Naive thymus-derived CD8-positive, alpha-beta T cell (primary cell): ENCODE measurements at regions not wholly inside any gene's neighbourhood (a gene's known extent, or its start where the extent isn't known, plus 50 kb on each side); places are given as distances from the start of the nearest gene placed in this dataset.

Experiments used
- ATAC-seq, 2 donors: fragments of 150-1000 bp; cut with Tn5 transposase in 1 of 2; sonication (Bioruptor Pico), chemical (Tn5 transposase) in 1 of 2; 1 replicate in 1 of 2; 2 replicates in 1 of 2; pipeline ENCODE4 v1.10.0; 2021; ENCODE audit warnings: mild to moderate bottlenecking in 2 of 2, moderate library complexity in 2 of 2
- POLR2A ChIA-PET: fragments of 350-600 bp; sonication (Branson Sonifier 250); formaldehyde crosslinking; loops from one replicate; lab custom pipeline; 2021; ENCODE audit warnings: antibody characterized with exemption; lab: Charles Lee
- DNase-seq, 10 donors: peaks; one replicate each; pipeline versions ENCODE4 v3.0.0 to v3.0.0-alpha.2; 2020 to 2022
- H3K27ac Mint-ChIP-seq, 10 donors: one replicate each; pipeline ENCODE4 v1.8.0; 2020 to 2022; ENCODE audit warnings: mild to moderate bottlenecking in 10 of 10, mixed read lengths in 10 of 10, moderate library complexity in 4 of 10, inconsistent platforms in 1 of 10
- H3K27me3 Mint-ChIP-seq, 5 donors: one replicate each; pipeline ENCODE4 v1.8.0; 2021 to 2022; ENCODE audit warnings: mixed read lengths in 5 of 5
- H3K36me3 Mint-ChIP-seq, 3 donors: one replicate each; pipeline ENCODE4 v1.8.0; 2020 to 2022; ENCODE audit warnings: mixed read lengths in 3 of 3, mild to moderate bottlenecking in 2 of 3, inconsistent platforms in 1 of 3
- H3K4me1 Mint-ChIP-seq, 4 donors: one replicate each; pipeline ENCODE4 v1.8.0; 2021 to 2022; ENCODE audit warnings: mixed read lengths in 4 of 4
- H3K4me3 Mint-ChIP-seq, 10 donors: one replicate each; pipeline ENCODE4 v1.8.0; 2020 to 2022; ENCODE audit warnings: mild to moderate bottlenecking in 10 of 10, mixed read lengths in 10 of 10, moderate library complexity in 6 of 10, inconsistent platforms in 1 of 10
- H3K9me3 Mint-ChIP-seq, 9 donors: one replicate each; pipeline ENCODE4 v1.8.0; 2020 to 2022; ENCODE audit warnings: mixed read lengths in 9 of 9, mild to moderate bottlenecking in 3 of 9, inconsistent platforms in 1 of 9, moderate library complexity in 1 of 9

DNA sequence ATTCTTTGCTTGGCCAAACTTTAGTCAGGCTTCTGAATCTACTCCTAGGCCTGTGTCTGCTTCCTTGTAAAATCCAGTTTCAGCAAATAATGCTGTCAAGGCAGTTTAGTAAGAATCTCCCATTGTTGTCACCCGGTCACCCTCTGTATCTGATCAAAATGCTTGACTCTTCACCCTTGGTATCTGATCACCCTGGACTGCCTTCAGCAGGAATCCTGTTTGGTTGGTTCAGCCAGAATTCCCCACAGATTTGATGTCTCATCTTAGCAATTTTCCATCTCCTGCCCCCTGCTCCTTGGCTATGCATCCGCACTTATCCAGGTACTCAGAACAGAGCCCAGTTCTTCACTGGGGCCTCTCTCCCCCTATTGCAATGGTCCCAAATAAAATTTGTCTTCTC lies 172.4 kb upstream of the UBL3 start:
- Mint-ChIP-seq H3K27ac (no peak overlapping the region), H3K4me3 (no peak overlapping the region)
- no peak for ATAC-seq

DNA sequence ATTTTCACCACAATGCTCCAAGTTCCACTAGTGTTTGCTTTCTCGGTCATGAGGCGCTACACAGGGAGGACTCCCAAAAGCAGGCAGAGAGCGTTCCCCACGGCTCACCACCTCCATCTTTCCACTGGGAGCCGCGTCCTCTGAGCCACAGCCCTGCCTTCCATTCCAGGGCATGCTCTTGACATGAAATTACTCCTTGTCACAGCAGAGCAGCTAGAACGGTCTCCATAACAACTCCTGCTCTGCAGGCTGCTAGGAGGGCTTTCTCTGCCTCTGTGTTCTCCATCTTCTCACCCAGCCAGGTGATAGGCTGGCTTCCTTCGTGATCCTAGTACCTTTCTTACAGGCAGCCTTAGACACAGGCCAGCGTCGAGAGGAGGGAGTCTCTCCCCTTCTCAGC lies 171.8 kb upstream of the UBL3 start:
- DNase-seq (no peak), ATAC-seq (no peak)
- H3K9me3 Mint-ChIP-seq = no peaks in the 10 kb centered on the region
- peaks cover 0 to 4% (median 0%) of the 10 kb centered on the region in 5 donors for H3K27me3 Mint-ChIP-seq
- no peak overlapping the region for H3K27ac Mint-ChIP-seq
- POLR2A ChIA-PET = no interaction called here
- peaks cover 0 to 5% (median 0%) of the 10 kb centered on the region in 4 donors for H3K4me1 Mint-ChIP-seq
- no peak overlapping the region for H3K4me3 Mint-ChIP-seq
- no peaks in the 10 kb centered on the region for H3K36me3 Mint-ChIP-seq

More for the DNA sequence above, 172.4 kb upstream of the UBL3 start:
- no peaks in the 10 kb centered on the region for H3K36me3 Mint-ChIP-seq
- H3K27me3 Mint-ChIP-seq = peaks cover 0 to 3% (median 0%) of the 10 kb centered on the region in 5 donors
- no peaks in the 10 kb centered on the region for H3K9me3 Mint-ChIP-seq
- POLR2A ChIA-PET = no interaction called here
- H3K4me1 Mint-ChIP-seq = peaks cover 0 to 5% (median 0%) of the 10 kb centered on the region in 4 donors
- no peak for DNase-seq

DNA sequence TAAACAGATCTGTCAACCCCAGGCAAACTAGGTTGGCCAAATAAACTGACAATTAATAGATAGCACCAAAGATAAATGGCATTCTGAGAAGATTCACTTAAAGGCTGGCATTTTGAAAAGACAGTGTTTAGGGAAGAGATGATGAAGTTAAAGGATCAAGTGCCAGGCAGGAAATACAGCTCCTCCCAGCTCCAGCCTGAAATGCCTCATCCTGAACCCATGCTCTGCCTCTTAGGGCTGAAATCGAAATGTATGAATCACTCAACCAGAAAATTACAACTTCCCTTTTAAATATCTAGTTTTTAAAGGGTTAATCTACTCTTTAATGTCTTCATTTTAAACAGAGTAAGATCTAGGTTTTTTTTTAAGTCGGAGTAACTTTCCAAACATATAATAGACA lies 171.2 kb upstream of the UBL3 start:
- POLR2A ChIA-PET = no interaction called here
- DNase-seq (no peak), ATAC-seq (no peak)
- H3K27ac Mint-ChIP-seq = no peak overlapping the region
- H3K36me3 Mint-ChIP-seq = no peaks in the 10 kb centered on the region
- peaks cover 0 to 5% (median 0%) of the 10 kb centered on the region in 5 donors for H3K27me3 Mint-ChIP-seq
- H3K4me1 Mint-ChIP-seq = peaks cover 0 to 5% (median 0%) of the 10 kb centered on the region in 4 donors
- H3K9me3 Mint-ChIP-seq = no peaks in the 10 kb centered on the region
- no peak overlapping the region for H3K4me3 Mint-ChIP-seq

DNA sequence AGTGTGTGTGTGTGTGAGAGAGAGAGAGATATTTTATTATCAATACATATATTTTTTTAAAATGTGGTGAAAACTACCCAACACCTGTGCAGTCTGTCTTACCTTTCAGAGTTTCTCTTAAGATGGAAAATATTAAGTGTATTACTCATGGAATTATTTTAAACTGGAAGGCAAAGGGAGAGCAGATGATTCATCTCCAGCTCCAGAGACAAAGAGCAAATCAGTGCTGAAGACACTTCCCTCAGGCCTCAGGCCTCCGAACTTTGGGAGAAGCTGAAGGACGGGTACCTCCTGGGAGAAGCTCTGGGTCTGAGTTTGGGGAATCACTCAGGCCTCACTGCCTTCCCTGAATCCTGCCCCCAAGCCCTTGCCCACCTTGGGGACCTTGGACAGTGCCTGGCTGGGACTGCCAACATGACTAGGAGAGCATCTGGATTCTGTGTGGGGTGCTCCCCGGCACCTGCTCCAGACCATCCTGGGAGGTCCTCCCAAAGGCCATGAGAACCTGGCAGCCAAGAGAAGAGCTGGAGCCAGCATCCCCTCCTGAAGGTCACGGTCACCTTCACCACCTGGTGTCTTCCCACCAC lies 170.4 kb upstream of the UBL3 start:
- DNase-seq (no peak), ATAC-seq (no peak)
- H3K4me1 Mint-ChIP-seq = peaks cover 0 to 5% (median 0%) of the 10 kb centered on the region in 4 donors
- no peak overlapping the region for H3K4me3 Mint-ChIP-seq
- no peaks in the 10 kb centered on the region for H3K36me3 Mint-ChIP-seq
- POLR2A ChIA-PET = no interaction called here
- no peaks in the 10 kb centered on the region for H3K9me3 Mint-ChIP-seq
- peaks cover 0 to 5% (median 0%) of the 10 kb centered on the region in 5 donors for H3K27me3 Mint-ChIP-seq
- peak overlapping the region in 1 of 10 donors; percentile 13 for H3K27ac Mint-ChIP-seq

DNA sequence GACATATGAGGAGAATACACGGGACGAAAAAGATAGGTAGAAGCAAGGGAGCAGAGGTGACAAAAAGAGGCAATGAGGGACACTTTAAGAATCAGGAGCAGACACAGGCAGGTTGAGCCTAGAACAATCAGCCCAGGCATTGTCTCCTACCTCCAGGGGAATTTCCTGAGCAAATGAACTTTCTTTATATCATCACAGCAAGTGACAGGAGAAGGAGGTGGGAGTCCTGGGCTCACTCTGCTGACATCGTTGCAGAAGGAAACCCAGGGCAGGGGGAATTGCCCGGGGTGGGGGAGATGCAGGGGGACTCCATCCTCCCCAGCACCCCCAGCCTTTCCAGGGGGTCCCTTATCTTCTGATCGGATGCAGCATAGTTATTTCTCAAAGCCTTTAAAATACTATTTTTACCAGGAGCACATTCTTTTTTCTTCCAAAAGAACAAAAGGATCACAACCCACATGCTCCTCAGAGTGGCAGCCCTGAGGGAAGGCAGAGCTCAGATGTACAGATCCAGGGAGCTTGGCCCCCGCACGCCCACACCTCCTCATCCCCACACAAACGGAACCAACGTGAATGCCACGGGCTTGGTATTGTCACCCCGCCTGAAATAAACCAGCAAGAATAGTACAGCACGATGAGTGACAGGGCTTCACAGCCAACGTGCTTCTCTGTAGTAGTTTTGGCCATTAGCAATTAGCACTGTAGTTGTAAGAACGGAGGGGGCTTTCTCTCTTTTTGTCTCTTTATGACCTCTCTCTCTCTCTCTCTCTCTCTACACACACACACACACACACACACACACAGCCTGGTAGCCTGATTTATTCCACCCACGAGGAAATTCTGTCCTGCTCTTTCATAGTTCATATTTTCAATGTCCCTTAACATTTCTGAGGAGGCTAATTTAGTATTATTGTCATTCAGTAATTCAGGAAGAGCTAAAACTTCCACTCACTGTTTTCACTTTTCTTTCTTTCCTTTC lies 169.5 kb upstream of the UBL3 start:
- Mint-ChIP-seq H3K36me3 (no peaks in the 10 kb centered on the region), H3K27ac (peak overlapping the region in 2 of 10 donors; percentile 4 to 13), H3K4me1 (peaks cover 0 to 5% (median 0%) of the 10 kb centered on the region in 4 donors), H3K27me3 (peaks cover 0 to 6% (median 0%) of the 10 kb centered on the region in 5 donors), H3K4me3 (no peak overlapping the region), H3K9me3 (no peaks in the 10 kb centered on the region)
- DNase-seq (no peak), ATAC-seq (no peak)
- POLR2A ChIA-PET = interaction anchor here (0.6 kb wide), 1 partner anchor 61 kb away, joined by 3 read pairs; no protein-coding TSS in a partner anchor

DNA sequence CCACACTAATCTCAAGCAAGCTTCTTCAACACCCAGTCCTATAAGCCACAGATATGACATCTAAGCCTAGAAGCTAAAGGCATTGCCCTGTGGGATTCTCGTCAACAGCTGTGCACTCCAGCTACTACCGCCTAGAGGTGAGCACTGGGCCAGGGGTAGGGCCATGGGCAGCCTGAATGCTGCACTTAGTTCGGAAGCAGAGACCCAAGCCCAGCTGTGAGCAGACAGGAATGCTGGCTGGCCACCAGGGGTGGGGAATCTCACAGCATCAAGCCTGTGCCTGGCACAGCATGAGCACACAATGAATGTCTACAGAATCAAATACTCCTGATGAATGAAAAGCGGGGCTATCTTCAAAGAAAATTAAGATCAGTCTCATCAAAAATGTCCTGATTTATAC lies 167.5 kb upstream of the UBL3 start:
- DNase-seq = no peak
- H3K4me3 Mint-ChIP-seq = no peak overlapping the region
- no peaks in the 10 kb centered on the region for H3K36me3 Mint-ChIP-seq
- peaks cover 0 to 7% (median 3%) of the 10 kb centered on the region in 4 donors for H3K4me1 Mint-ChIP-seq
- ATAC-seq = no peak
- POLR2A ChIA-PET = interaction anchor here (0.7 kb wide), 1 partner anchor 247 kb away, joined by 4 read pairs; no protein-coding TSS in a partner anchor
- no peaks in the 10 kb centered on the region for H3K9me3 Mint-ChIP-seq
- H3K27me3 Mint-ChIP-seq = peaks cover 0 to 8% (median 0%) of the 10 kb centered on the region in 5 donors
- peak overlapping the region in 1 of 10 donors; percentile 48 for H3K27ac Mint-ChIP-seq

DNA sequence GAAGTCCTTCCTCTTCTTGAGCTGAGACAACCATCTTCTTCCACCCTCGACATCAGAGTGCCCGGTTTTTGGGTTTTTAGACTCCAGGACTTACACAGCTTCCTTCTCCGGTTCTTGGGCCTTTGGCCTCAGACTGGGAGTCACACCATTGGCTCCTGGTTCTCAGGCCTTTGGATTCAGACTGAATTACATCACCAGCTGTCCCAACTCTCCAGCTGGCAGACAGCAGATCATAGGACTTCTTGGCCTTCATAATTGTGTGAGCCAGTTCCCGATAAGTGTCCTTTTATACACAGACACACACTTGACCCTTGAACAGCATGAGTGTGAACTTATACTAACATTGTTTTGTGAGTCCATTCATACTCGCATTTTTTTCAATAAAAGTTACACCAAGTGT lies 166.0 kb upstream of the UBL3 start:
- POLR2A ChIA-PET = no interaction called here
- Mint-ChIP-seq H3K4me3 (no peak overlapping the region), H3K36me3 (no peaks in the 10 kb centered on the region), H3K9me3 (no peaks in the 10 kb centered on the region), H3K27me3 (peaks cover 0 to 8% (median 0%) of the 10 kb centered on the region in 5 donors), H3K4me1 (peaks cover 0 to 7% (median 1%) of the 10 kb centered on the region in 4 donors), H3K27ac (peak overlapping the region in 2 of 10 donors; percentile 2 to 27)
- ATAC-seq (no peak), DNase-seq (no peak)

DNA sequence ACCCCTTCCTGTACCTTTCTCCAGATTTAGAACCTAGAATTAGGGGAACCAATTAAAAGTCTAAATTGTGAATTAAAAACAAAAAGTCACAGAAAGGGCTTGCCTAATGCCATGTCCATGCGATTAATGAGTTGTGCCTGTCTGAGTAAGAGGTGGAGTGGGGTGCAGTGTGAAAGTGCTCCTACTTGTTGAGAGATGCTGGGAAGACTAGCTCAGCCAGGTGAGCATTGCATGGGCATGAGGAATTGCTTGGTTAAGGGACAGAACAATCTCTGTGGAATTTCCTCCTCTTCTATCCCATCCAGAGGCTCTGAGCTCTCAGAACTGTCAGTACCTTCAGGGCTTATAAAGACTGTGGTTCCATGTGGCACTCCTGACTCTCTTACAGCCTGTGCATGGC lies 159.0 kb upstream of the UBL3 start:
- Mint-ChIP-seq H3K27ac (no peak overlapping the region), H3K27me3 (peaks cover 0 to 3% (median 0%) of the 10 kb centered on the region in 5 donors), H3K36me3 (no peaks in the 10 kb centered on the region), H3K4me3 (no peak overlapping the region), H3K9me3 (no peaks in the 10 kb centered on the region), H3K4me1 (peaks cover 9 to 21% (median 13%) of the 10 kb centered on the region in 4 donors)
- ATAC-seq (no peak), DNase-seq (no peak)
- POLR2A ChIA-PET = no interaction called here

DNA sequence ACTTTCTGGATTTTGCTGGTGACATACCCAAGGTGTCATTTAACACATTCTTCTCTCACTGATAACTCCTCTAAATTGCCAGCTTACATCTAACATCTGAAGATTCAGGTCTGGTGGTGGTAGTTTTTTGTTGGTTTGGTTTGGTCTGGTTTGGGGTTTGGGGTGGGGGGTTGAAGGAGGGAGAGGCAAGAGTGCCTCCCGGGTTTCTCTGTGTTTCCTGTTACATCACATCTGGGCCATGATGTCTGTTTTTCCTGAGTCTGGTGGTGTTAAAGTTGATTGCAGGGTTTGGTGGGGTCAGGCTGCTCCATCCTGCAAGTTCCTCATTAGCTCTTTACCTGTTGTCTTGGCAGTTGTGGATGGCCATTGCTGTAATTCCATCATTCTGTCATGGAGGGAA lies 155.8 kb upstream of the UBL3 start:
- DNase-seq (peak in 1 of 10 donors; percentile 19), ATAC-seq (peak in 1 of 2 donors; percentile 38)
- POLR2A ChIA-PET = interaction anchor here (1.2 kb wide), 1 partner anchor 52 kb away, joined by 3 read pairs; no protein-coding TSS in a partner anchor
- Mint-ChIP-seq H3K36me3 (no peaks in the 10 kb centered on the region), H3K4me3 (peak overlapping the region in 1 of 10 donors; percentile 9), H3K4me1 (peaks cover 9 to 18% (median 13%) of the 10 kb centered on the region in 4 donors), H3K9me3 (no peaks in the 10 kb centered on the region), H3K27ac (peak overlapping the region in 2 of 10 donors; percentile 42 to 66), H3K27me3 (peaks cover 0 to 2% (median 0%) of the 10 kb centered on the region in 5 donors)

DNA sequence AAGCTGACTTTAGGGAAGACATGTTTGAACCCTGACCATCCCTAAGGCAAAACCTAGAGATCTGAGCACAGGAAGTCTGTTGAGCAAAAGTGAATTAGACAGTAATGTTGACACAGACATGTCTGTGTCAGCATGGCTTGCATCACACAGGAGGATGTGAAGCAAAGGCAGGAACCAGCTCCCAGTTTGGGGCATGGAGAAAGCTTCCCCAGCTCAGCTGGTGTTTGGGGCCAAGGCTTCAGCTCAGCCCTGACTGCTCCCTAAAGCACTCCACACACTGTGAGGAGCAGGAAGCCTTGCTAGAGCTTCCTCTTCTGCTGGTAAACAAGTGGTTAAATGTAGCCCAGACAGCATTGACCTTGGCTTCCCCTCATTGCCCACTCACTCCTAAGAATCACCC lies 153.8 kb upstream of the UBL3 start:
- POLR2A ChIA-PET = no interaction called here
- H3K4me1 Mint-ChIP-seq = peaks cover 9 to 18% (median 13%) of the 10 kb centered on the region in 4 donors

DNA sequence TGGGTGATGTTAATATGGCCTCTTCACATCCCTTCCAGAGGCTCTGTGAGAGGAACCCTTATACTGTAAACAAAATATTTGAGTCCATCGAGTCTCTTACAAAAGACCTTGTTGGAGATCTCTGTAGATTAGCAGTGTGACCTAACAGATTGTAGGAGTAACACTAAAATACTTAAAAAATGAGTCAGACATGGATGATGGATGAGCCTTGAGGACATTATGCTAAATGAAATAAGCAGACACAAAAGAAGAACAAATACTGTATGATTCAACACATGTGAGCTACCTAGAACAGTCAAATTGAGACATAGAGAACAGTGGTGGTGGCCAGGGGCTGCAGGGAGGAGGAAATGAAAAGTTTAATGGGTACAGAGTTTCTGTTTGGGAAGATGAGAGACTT lies 152.2 kb upstream of the UBL3 start:
- no peak overlapping the region for H3K4me3 Mint-ChIP-seq
- peaks cover 9 to 18% (median 13%) of the 10 kb centered on the region in 4 donors for H3K4me1 Mint-ChIP-seq
- DNase-seq = no peak
- H3K9me3 Mint-ChIP-seq = no peaks in the 10 kb centered on the region
- ATAC-seq = no peak
- H3K27me3 Mint-ChIP-seq = peaks cover 0 to 2% (median 0%) of the 10 kb centered on the region in 5 donors
- POLR2A ChIA-PET = interaction anchor here (1.0 kb wide), 1 partner anchor 66 kb away, joined by 3 read pairs; no protein-coding TSS in a partner anchor
- H3K27ac Mint-ChIP-seq = peak overlapping the region in 1 of 10 donors; percentile 9
- no peaks in the 10 kb centered on the region for H3K36me3 Mint-ChIP-seq

More for the DNA sequence above, 153.8 kb upstream of the UBL3 start:
- DNase-seq (no peak), ATAC-seq (no peak)
- Mint-ChIP-seq H3K9me3 (no peaks in the 10 kb centered on the region), H3K4me3 (no peak overlapping the region), H3K27ac (peak overlapping the region in 2 of 10 donors; percentile 24 to 57), H3K27me3 (peaks cover 0 to 2% (median 0%) of the 10 kb centered on the region in 5 donors), H3K36me3 (no peaks in the 10 kb centered on the region)

DNA sequence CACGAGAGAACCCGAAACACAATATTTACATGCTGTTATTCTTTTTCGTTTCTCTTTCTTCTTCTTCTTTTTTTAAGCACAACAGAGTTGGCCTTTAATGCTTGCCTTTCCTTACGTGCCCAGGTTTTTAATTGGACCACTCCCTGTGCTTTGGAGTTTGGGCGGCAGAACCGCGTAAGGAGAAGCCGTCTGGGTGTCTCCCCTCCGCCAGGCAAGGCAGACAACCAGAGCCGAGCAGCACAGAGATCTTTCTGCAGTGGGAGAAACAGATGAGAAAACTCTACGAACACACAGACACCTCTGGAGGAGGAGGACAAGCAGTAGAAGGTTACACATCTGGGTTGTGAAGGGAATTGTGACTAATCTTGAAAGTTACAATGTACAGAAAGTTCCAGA lies 150.0 kb upstream of the UBL3 start:
- Mint-ChIP-seq H3K4me3 (no peak overlapping the region), H3K27me3 (peaks cover 0 to 2% (median 0%) of the 10 kb centered on the region in 5 donors), H3K9me3 (no peaks in the 10 kb centered on the region), H3K27ac (peak overlapping the region in 1 of 10 donors; percentile 59), H3K4me1 (peaks cover under 1 to 7% (median 4%) of the 10 kb centered on the region in 4 donors), H3K36me3 (no peaks in the 10 kb centered on the region)
- no peak for DNase-seq
- POLR2A ChIA-PET = no interaction called here
- no peak for ATAC-seq
